ENCODE measurements at regions not wholly inside any gene's neighbourhood (a gene's known extent, or its start where the extent isn't known, plus 50 kb on each side); places are given as distances from the start of the nearest gene placed in this dataset.

GRCh38 chr3:6655275-6655674 lies 205.6 kb upstream of the GRM7 start:
- intact Hi-C loops (cut with micrococcal nuclease) = no loop called here

GRCh38 chr3:6657591-6657990 lies 203.3 kb upstream of the GRM7 start:
- Mint-ChIP-seq H3K36me3 (no peaks in the 10 kb centered on the region), H3K9me3 (peaks cover 14 to 41% (median 19%) of the 10 kb centered on the region in 7 donors), H3K27me3 (ENCODE audit: low read depth in 3 of 3) (peaks cover 0 to 2% (median 0%) of the 10 kb centered on the region in 3 donors), H3K27ac (no peak overlapping the region), H3K4me3 (no peak overlapping the region), H3K4me1 (no peaks in the 10 kb centered on the region)
- Histone ChIP-seq H3K27ac (ENCODE audit: low read depth in 1 of 2, low read length in 2 of 2) (no peak overlapping the region), H4K20me1 (ENCODE audit: insufficient read depth, low read length) (no peaks in the 10 kb centered on the region), H3K36me3 (replicated peaks in 1 of 2; ENCODE audit: control insufficient read depth in 1 of 2, insufficient read depth in 2 of 2, low read length in 2 of 2) (no peaks in the 10 kb centered on the region), H3K4me3 (replicated peaks in 1 of 3; ENCODE audit: low read depth in 2 of 3, low read length in 3 of 3) (no peak overlapping the region), H3K4me1 (ENCODE audit: control insufficient read depth in 1 of 2, insufficient read depth in 2 of 2, low read length in 2 of 2) (no peaks in the 10 kb centered on the region), H3K9me3 (replicated peaks in 1 of 2; ENCODE audit: control insufficient read depth in 1 of 2, insufficient read depth in 1 of 2, low read length in 2 of 2) (peaks cover 25 to 38% of the 10 kb centered on the region in 2 donors), H3K27me3 (ENCODE audit: control insufficient read depth in 2 of 2, insufficient read depth in 2 of 2, low read length in 2 of 2) (no peaks in the 10 kb centered on the region), H3K9ac (ENCODE audit: insufficient read depth, low read length, poor library complexity, severe bottlenecking) (no peak overlapping the region), H2AFZ (ENCODE audit: insufficient read depth, low read depth, low read length, poor library complexity, severe bottlenecking) (no peak overlapping the region), H3K4me2 (replicated peaks; ENCODE audit: extremely low read depth, low read length, poor library complexity, severe bottlenecking) (no peak overlapping the region), H3K79me2 (ENCODE audit: insufficient read depth, low read length) (no peaks in the 10 kb centered on the region)
- no CpG with 5 or more reads among the region's 2 CpGs for WGBS (ENCODE audit: insufficient coverage)
- TF ChIP-seq CTCF (IDR thresholded peaks at IDR 0.05) = no peak
- intact Hi-C loops (cut with micrococcal nuclease) = no loop called here
- DNase-seq = no peak

More at GRCh38 chr3:6655275-6655674, 205.6 kb upstream of the GRM7 start:
- Histone ChIP-seq H3K4me1 (ENCODE audit: control insufficient read depth in 1 of 2, insufficient read depth in 2 of 2, low read length in 2 of 2) (no peaks in the 10 kb centered on the region), H3K4me2 (replicated peaks; ENCODE audit: extremely low read depth, low read length, poor library complexity, severe bottlenecking) (no peak overlapping the region), H4K20me1 (ENCODE audit: insufficient read depth, low read length) (no peaks in the 10 kb centered on the region), H3K9ac (ENCODE audit: insufficient read depth, low read length, poor library complexity, severe bottlenecking) (no peak overlapping the region), H3K9me3 (replicated peaks in 1 of 2; ENCODE audit: control insufficient read depth in 1 of 2, insufficient read depth in 1 of 2, low read length in 2 of 2) (peaks cover 21 to 26% of the 10 kb centered on the region in 2 donors), H3K4me3 (replicated peaks in 1 of 3; ENCODE audit: low read depth in 2 of 3, low read length in 3 of 3) (no peak overlapping the region), H2AFZ (ENCODE audit: insufficient read depth, low read depth, low read length, poor library complexity, severe bottlenecking) (no peak overlapping the region), H3K36me3 (replicated peaks in 1 of 2; ENCODE audit: control insufficient read depth in 1 of 2, insufficient read depth in 2 of 2, low read length in 2 of 2) (no peaks in the 10 kb centered on the region), H3K79me2 (ENCODE audit: insufficient read depth, low read length) (no peaks in the 10 kb centered on the region), H3K27me3 (ENCODE audit: control insufficient read depth in 2 of 2, insufficient read depth in 2 of 2, low read length in 2 of 2) (no peaks in the 10 kb centered on the region), H3K27ac (ENCODE audit: low read depth in 1 of 2, low read length in 2 of 2) (no peak overlapping the region)
- peaks cover 11 to 38% (median 20%) of the 10 kb centered on the region in 7 donors for H3K9me3 Mint-ChIP-seq
- no peak overlapping the region for H3K4me3 Mint-ChIP-seq
- no peak overlapping the region for H3K27ac Mint-ChIP-seq
- DNase-seq = no peak
- H3K36me3 Mint-ChIP-seq = no peaks in the 10 kb centered on the region
- H3K27me3 Mint-ChIP-seq (ENCODE audit: low read depth in 3 of 3) = no peaks in the 10 kb centered on the region
- 94% methylated on average over 2 of the region's 2 CpGs for WGBS (ENCODE audit: insufficient coverage)
- no peaks in the 10 kb centered on the region for H3K4me1 Mint-ChIP-seq
- TF ChIP-seq CTCF (IDR thresholded peaks at IDR 0.05) = no peak
